Left renal pelvis (tissue), 4 donors: ENCODE measurements at regions not wholly inside any gene's neighbourhood (a gene's known extent, or its start where the extent isn't known, plus 50 kb on each side); places are given as distances from the start of the nearest gene placed in this dataset.

Experiments
- DNase-seq, 4 donors: peaks; one replicate each; pipeline ENCODE4 v3.0.0-alpha.2; 2013; ENCODE audit warnings: low read depth in 4 of 4, low spot score in 3 of 4

- DNase-seq: no peak
Measured at GRCh38 chr4:147347217-147347616, 133.7 kb upstream of the EDNRA start.

GRCh38 chr4:147349193-147349592 is 131.7 kb upstream of the EDNRA start:
- no peak for DNase-seq

GRCh38 chr4:147351083-147351787 is 129.7 kb upstream of the EDNRA start:
- DNase-seq: no peak

- no peak for DNase-seq
Measured at GRCh38 chr4:147354237-147354636, 126.7 kb upstream of the EDNRA start.

DNA sequence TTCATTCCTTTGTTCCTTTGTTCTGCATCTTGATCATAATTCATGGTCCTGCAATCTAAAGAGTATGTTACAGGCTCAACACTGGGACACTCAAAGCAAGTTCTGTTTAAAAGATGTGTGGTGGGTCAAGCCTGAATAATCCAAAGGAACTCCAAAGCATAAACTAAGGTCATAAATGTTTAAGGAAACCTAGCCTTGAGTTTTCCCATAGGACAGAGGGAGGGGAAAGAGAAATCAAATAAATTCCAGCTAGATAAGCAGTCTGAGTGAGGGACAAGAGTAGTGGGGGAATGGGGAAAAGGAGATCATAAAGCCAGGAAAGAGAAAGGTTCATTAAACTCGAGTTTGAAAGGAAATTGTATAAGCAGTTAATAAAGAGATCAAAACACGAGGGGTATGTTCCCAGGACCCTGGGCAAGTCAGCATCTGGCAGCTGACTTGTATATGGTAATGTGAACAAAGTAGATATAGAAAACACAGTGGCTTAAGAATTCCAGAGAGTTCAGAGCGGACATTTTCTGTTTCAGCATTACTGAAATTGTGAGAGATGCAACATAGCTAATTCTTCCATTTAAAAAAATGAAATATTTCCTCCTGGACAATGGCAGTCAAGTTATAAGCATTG is 125.8 kb upstream of the EDNRA start:
- DNase-seq: peak in 1 of 4 donors; percentile 64

DNA sequence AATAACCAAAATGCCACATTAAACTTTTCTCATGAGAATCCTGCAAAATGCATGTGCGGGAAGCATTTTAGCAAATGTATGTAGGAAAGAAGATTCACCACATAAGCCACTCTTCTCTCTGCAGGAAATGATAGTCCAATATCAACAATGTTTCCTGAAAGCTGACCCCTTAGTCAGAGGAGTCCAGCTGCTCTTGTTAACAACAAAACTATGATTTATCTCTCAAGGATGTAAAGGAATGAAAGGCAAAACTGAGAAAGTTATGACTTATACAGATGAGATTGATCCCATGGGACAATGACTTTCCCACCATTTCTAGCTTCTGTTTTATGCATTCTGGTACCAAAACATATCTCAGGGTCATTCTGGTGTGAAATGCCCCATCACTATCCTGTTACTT is 125.0 kb upstream of the EDNRA start:
- DNase-seq: no peak

DNA sequence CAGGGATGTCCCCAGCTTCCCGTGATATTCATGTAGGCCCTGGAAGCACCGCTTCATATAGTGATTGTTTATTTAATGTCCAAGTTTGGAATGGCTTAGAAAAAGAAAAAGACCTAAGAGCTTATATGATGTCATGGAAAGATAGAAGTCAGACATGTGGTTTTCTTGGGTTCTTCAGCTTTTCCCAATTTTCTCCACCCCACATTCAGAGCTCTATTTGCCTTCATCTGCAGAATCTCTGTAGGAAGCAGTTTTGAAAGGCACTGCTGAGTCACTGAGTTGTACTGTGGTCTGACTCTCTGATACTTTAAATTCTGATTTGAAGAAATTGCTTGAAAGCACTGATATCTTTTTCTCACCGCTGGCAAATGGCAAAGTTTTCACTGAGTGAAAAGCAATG is 120.6 kb upstream of the EDNRA start:
- no peak for DNase-seq

DNA sequence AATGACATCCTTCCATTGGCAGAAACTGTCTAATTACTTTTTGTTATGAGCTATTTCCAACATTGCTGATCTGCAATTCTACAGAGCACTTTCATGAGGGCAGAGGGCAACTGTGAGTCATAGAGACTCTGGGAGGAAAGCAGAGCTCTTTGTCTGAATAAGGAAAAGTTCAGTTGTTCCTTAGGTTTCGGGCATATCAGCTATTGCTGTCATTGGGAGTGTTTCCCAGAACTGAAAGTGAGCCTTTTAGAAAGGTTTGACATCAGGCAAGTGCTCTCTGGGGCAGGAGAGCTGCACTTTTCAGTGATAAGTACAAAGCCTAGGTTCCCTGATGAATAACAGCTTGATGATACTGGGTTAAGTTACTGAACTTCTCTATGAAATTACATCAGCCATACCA is 119.2 kb upstream of the EDNRA start:
- no peak for DNase-seq

DNA sequence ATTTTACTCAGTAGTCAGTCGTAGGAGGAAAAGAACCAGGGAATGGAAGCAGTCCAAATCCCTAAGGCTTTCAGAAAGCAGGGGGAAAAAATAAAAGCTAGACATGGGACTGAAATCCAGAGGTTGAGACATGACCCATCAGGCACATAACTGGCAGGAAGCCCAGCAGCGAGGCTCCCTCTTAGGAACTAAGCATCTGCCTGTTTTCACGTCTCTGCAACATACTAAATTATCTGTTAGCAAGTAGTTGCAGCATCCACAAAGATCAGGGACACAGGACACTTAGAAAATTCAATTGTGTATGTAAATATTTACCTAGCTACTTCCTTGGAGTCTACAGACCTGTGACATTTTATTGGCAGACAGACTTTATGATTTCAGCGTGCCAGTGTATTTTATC is 118.0 kb upstream of the EDNRA start:
- peak in 2 of 4 donors; percentile 41 to 49 for DNase-seq

GRCh38 chr4:147363514-147363913 is 117.4 kb upstream of the EDNRA start:
- DNase-seq: no peak

DNA sequence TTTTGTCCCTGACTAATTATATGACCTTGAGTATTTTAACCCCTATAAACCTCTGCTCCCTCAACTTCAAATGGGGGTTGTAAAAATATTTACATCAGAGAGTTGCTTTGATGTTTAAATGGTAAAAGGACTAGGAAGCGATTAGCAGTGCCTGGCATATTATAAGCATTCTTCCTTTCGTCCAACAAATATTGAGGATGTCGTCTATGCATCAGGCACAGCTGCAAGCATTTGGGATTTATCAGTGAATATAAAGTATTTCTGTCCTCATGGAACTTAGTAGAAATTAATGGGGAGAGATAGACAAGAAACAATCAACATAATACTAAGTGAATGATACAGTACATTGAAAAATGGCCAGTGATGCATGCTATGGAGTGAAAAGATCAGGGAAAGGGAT is 115.5 kb upstream of the EDNRA start:
- DNase-seq: no peak

GRCh38 chr4:147366164-147366563 is 114.7 kb upstream of the EDNRA start:
- no peak for DNase-seq

DNA sequence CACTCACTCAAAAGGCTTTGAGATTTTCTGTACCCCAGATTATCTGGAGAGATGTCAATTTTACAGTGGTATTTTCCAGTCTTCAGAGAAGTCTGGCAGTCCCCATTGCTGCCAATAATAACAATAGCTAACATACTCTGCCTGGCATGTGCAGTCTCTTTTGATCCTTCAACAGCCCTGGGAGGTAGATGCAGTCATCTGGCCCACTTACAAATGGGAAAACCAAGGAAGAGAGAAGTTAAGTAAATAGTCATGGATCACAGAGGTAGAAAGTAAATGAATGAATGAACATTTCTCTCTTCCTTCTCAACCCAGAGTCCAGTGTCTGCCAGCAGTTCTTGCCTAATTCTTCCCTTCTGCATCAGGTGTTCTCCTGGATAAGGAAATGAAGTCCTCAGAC is 113.0 kb upstream of the EDNRA start:
- no peak for DNase-seq

- DNase-seq: no peak
Measured at GRCh38 chr4:147368948-147369347, 111.9 kb upstream of the EDNRA start.

- DNase-seq: no peak
Measured at GRCh38 chr4:147370473-147370872, 110.4 kb upstream of the EDNRA start.

GRCh38 chr4:147370881-147371280 is 110.0 kb upstream of the EDNRA start:
- no peak for DNase-seq

DNA sequence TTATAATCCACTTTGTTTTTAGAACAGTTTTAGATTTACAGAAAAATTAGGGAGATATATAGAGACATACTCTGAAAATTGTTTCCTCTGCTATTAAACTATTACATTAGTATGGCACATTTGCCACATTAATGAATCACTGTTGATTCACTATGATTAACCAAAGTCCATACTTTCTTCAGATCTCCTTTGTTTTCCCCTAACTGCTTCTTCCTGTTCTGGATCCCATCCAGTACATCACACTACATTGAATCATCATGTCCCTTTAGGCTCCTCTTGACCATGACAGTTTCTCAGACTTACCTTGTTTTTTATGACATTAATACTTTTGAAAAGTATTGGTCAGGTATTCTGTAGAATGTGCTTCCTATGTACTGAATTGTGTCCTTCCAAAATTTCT is 109.2 kb upstream of the EDNRA start:
- no peak for DNase-seq

DNA sequence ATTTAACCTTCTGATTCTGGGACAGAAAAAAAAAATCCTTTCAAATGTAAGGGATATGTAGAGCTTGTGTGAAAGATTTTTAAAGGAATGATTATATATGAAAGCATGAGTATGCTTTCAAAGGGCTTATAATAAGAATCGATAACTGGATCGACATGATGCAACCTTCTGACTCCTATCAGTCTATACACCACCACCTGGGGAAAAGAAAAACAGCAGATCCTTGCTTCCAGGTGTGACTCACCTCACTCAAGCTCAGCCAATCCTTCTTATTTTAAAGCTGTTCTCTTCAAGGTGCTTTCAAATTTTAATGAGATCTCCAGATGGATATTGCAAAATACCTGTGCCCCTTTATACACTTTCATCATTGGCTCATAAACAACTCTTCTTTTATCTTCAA is 102.1 kb upstream of the EDNRA start:
- no peak for DNase-seq

GRCh38 chr4:147381749-147382148 is 99.1 kb upstream of the EDNRA start:
- DNase-seq: no peak

DNA sequence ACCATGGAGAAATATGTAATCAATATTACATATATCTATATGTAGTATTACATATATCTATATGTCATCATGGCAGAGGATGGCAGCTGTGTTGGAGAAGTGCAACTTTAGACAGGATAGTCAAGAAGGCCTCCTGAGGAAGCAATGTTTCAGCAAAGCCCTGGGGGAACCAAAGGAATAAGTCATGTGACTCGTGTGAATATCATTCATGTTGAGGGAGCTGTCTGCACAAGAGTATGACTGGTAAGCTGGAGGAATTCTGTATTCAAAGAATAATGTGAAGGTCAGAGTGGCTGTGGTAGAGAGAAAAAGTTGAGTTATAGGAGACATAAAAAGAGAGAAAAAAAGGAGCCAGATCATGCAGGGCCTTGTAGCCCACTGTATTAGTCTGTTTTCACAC is 92.9 kb upstream of the EDNRA start:
- no peak for DNase-seq

DNA sequence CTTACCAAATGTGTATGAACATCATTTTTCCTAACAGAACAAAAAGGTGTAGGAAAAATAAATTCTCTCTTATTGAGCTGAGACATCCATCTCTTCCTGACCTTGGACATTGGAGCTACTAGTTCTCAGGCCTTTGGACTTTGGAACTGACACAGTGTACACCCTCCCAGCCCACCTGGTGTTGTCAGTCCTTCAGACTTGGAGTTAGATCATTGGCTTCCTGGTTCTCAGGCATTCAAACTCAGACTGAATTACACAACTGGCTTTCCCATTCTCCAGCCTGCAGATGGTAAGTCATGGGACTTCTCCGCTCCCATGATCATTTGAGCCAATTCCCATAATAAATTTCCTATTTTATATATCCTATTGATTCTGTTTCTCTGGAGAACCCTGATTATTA is 84.8 kb upstream of the EDNRA start:
- DNase-seq: no peak

DNA sequence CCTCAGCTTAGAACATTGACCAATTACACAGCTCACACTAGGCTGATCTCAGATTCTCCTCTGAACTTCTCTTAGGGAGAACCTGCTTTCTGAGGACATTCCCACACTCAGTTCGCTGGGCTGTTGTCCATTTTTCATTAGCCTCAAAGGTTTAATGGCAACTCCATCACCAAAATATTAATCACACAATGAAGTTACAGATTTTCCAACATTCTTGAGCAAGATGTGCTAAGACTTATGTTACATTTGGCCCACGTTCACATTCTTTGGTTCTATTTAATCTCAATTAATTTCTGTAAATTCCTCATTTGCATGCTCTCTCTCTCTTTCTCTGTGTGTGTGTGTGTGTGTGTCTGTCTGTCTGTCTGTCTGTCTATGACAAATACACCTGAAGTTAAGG is 82.3 kb upstream of the EDNRA start:
- no peak for DNase-seq

GRCh38 chr4:147400721-147401120 is 80.2 kb upstream of the EDNRA start:
- DNase-seq: no peak
